Type B pancreatic cell (in vitro differentiated cells): ENCODE measurements at regions not wholly inside any gene's neighbourhood (a gene's known extent, or its start where the extent isn't known, plus 50 kb on each side); places are given as distances from the start of the nearest gene placed in this dataset.
"Not testable (repeated sequence)": the region's sequence is repeated elsewhere in the genome, so short reads cannot be mapped to it uniquely, and the experiment has no call there.

Source experiments
- DNase-seq: peaks from one replicate; pipeline ENCODE4 v3.0.0; 2021; ENCODE audit warnings: mixed read lengths; ENCODE audit not compliant: unreplicated experiment; ENCODE audit errors: extremely low spot score
- H3K27ac Mint-ChIP-seq: 2 replicates; pipeline ENCODE4 v1.8.0; 2021; ENCODE audit warnings: mild to moderate bottlenecking, mixed read lengths
- H3K27me3 Mint-ChIP-seq: 2 replicates; pipeline ENCODE4 v1.8.0; 2021; ENCODE audit warnings: mixed read lengths
- H3K36me3 Mint-ChIP-seq: 2 replicates; pipeline ENCODE4 v1.8.0; 2021; ENCODE audit warnings: mixed read lengths
- H3K4me1 Mint-ChIP-seq: one replicate; pipeline ENCODE4 v1.8.0; 2021; ENCODE audit warnings: mixed read lengths; ENCODE audit not compliant: unreplicated experiment
- H3K4me3 Mint-ChIP-seq: 2 replicates; pipeline ENCODE4 v1.8.0; 2021; ENCODE audit warnings: mild to moderate bottlenecking, mixed read lengths
- H3K9me3 Mint-ChIP-seq: 2 replicates; pipeline ENCODE4 v1.8.0; 2021; ENCODE audit warnings: mixed read lengths
- TF ChIP-seq, protein P1 (sequence below): fragments of 200-600 bp; sonication (generic); conservative IDR thresholded peaks from 2 replicates; pipeline ENCODE4 v1.5.0; 2021; ENCODE audit warnings: antibody characterized with exemption, mild to moderate bottlenecking

DNA sequence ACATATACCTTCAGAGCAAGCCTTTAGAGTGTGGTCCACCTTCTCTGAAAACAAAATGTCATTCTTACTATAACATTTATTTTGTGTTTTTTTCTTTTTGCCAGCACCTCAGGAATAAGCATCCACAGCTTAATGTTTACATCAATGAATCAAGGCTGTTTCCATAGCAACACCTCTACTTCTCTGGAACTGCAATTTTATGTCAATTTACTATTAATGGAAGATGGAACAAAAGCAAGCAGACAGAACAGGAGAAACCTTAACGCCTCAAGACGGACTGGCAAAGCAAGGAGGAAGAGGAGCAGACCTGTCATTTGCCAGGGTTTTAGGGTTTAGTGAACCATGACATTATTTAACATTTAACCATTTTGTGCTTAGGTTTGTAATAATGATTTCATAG lies 63.1 kb downstream of the PRR15 start:
- Mint-ChIP-seq H3K27me3 (peaks cover 7% of the 10 kb centered on the region), H3K9me3 (no peaks in the 10 kb centered on the region), H3K36me3 (no peaks in the 10 kb centered on the region), H3K4me3 (no peak overlapping the region), H3K4me1 (peaks cover 10% of the 10 kb centered on the region), H3K27ac (no peak overlapping the region)
- TF ChIP-seq, protein P1, sequence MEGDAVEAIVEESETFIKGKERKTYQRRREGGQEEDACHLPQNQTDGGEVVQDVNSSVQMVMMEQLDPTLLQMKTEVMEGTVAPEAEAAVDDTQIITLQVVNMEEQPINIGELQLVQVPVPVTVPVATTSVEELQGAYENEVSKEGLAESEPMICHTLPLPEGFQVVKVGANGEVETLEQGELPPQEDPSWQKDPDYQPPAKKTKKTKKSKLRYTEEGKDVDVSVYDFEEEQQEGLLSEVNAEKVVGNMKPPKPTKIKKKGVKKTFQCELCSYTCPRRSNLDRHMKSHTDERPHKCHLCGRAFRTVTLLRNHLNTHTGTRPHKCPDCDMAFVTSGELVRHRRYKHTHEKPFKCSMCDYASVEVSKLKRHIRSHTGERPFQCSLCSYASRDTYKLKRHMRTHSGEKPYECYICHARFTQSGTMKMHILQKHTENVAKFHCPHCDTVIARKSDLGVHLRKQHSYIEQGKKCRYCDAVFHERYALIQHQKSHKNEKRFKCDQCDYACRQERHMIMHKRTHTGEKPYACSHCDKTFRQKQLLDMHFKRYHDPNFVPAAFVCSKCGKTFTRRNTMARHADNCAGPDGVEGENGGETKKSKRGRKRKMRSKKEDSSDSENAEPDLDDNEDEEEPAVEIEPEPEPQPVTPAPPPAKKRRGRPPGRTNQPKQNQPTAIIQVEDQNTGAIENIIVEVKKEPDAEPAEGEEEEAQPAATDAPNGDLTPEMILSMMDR, result no peak
- DNase-seq, result no peak

DNA sequence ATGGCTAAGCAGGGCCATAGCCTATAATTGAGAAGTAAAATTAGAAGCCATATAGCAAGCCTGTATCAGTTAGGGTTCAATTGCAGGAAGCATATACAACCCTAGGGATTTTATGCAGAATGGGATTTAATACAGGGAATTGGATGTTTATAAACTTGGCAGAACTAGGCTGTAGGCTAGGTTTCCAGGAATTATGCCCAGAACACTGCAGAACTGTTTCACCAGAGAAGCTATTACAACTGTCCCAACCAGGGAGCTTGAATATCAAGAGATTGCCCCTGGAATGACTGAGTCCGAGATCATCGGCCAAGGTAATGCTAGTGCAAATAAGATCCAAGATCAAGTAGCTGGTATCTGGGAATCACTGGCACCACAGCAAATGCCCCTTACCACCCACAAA lies 64.0 kb downstream of the PRR15 start:
- Mint-ChIP-seq H3K4me1 (peaks cover 8% of the 10 kb centered on the region), H3K36me3 (no peaks in the 10 kb centered on the region), H3K9me3 (no peaks in the 10 kb centered on the region), H3K27me3 (peaks cover 7% of the 10 kb centered on the region), H3K4me3 (no peak overlapping the region), H3K27ac (no peak overlapping the region)
- TF ChIP-seq, protein P1, result no peak
- DNase-seq, result no peak

DNA sequence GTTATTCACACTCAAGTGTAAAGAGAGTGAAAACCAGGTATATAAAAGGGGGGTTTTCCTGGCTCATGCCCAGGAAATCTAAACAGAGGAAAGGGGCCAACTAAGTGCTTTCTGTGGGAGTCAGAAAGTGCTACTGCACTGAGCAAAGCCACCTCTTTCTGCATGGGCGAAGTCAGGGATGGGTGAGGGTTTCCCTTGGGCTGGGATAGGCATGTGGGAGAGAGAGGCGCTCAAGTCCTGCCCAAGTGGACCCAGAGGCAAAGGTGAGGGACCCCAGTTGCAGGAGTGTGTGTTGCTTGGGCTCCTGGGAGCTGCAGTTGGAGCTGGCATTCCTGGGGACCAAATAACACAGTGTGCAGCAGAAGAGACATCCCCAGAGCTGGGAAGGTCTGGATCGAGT lies 65.9 kb downstream of the PRR15 start:
- no peak overlapping the region for H3K4me3 Mint-ChIP-seq
- TF ChIP-seq, protein P1, result no peak
- H3K27ac Mint-ChIP-seq, result no peak overlapping the region
- H3K4me1 Mint-ChIP-seq, result peaks cover 6% of the 10 kb centered on the region
- peaks cover 7% of the 10 kb centered on the region for H3K27me3 Mint-ChIP-seq
- no peaks in the 10 kb centered on the region for H3K36me3 Mint-ChIP-seq
- H3K9me3 Mint-ChIP-seq, result no peaks in the 10 kb centered on the region
- DNase-seq, result no peak

DNA sequence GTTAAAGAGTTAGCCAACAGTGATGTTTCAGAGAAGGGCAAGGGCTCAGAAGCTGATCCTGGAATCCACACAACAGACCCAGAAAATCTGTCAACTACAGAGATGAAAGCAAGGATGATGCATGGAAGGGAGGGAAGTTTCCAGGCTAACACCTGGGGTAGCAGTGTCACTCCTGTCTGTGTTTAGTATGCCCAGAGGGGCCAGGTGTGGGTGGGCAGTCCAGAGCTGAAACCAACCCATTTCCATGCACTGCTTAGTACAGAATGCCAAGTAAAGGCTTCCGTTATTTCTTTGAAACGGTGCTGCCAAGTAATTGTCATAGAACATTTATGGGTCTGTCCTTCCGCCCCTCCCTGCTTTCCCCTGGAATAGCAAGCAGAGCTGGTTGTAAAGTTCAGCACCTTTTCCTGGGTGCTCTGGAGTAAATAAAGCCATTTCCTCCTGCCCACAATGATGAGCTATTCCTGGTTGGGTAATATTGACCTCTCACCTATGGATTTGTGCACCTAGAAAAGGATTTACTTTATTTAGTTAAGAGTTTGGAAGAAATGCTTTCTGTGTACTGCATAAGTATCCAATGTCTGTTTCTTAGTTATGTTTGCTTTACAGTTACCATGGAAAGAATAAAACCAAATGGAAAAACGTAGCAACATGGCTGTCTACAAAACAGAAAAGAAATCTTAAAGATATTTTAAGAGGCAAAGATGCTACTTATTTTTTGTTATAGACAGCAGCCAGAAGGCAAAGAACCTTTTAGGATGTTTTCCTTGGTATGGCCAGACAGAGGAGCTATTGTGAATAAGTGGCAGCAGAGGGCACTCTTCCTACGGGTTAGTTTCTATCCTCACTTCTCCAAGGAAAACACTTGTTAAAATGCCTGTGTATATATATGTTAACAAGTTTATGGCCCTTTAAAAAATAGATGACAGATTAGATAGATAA lies 71.7 kb downstream of the PRR15 start:
- not testable (repeated sequence) for H3K36me3 Mint-ChIP-seq, H3K9me3 Mint-ChIP-seq, H3K4me3 Mint-ChIP-seq, H3K27ac Mint-ChIP-seq, DNase-seq, H3K27me3 Mint-ChIP-seq, H3K4me1 Mint-ChIP-seq
- TF ChIP-seq, protein P1, result peak; percentile 73

DNA sequence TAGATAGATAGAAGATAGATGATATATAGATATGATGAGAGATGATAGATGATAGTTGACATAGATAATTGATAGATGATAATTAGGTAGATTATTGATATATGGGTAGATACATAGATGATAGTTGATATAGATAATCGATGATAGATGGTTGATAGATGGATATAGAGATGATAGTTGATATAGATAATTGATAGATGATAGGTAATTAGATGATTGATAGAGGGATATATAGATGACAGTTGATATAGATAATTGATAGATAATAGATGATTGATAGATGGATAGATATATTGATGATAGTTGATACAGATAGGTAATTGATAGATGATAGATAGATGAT lies 72.3 kb downstream of the PRR15 start:
- H3K36me3 Mint-ChIP-seq, result no peaks in the 10 kb centered on the region
- H3K4me3 Mint-ChIP-seq, result no peak overlapping the region
- no peaks in the 10 kb centered on the region for H3K27me3 Mint-ChIP-seq
- no peaks in the 10 kb centered on the region for H3K9me3 Mint-ChIP-seq
- H3K4me1 Mint-ChIP-seq, result peaks cover 11% of the 10 kb centered on the region
- TF ChIP-seq, protein P1, result peak; percentile 1
- DNase-seq, result no peak
- H3K27ac Mint-ChIP-seq, result no peak overlapping the region
